Epithelial cell of proximal tubule (primary cell): ENCODE measurements at regions not wholly inside any gene's neighbourhood (a gene's known extent, or its start where the extent isn't known, plus 50 kb on each side); places are given as distances from the start of the nearest gene placed in this dataset.

Experiments
- DNase-seq: peaks from one replicate; pipeline ENCODE4 v3.0.0-alpha.2; 2011; ENCODE audit warnings: low read depth
- H3K4me3 ChIP-seq: 2 replicates; pipeline ENCODE4 v1.5.1; 2011; ENCODE audit warnings: low read depth, mild to moderate bottlenecking, low read length
- TF ChIP-seq, protein P1 (sequence below): conservative IDR thresholded peaks from 2 replicates; pipeline ENCODE4 v1.5.1; 2012; ENCODE audit warnings: low read depth, mild to moderate bottlenecking, low read length

GRCh38 chr6:114439411-114439810 is 96.6 kb upstream of the HS3ST5 start:
- DNase-seq, result no peak
- no peak overlapping the region for H3K4me3 ChIP-seq
- TF ChIP-seq, protein P1, sequence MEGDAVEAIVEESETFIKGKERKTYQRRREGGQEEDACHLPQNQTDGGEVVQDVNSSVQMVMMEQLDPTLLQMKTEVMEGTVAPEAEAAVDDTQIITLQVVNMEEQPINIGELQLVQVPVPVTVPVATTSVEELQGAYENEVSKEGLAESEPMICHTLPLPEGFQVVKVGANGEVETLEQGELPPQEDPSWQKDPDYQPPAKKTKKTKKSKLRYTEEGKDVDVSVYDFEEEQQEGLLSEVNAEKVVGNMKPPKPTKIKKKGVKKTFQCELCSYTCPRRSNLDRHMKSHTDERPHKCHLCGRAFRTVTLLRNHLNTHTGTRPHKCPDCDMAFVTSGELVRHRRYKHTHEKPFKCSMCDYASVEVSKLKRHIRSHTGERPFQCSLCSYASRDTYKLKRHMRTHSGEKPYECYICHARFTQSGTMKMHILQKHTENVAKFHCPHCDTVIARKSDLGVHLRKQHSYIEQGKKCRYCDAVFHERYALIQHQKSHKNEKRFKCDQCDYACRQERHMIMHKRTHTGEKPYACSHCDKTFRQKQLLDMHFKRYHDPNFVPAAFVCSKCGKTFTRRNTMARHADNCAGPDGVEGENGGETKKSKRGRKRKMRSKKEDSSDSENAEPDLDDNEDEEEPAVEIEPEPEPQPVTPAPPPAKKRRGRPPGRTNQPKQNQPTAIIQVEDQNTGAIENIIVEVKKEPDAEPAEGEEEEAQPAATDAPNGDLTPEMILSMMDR, result no peak

GRCh38 chr6:114437235-114437634 is 94.4 kb upstream of the HS3ST5 start:
- TF ChIP-seq, protein P1, result no peak
- H3K4me3 ChIP-seq, result no peak overlapping the region
- no peak for DNase-seq

GRCh38 chr6:114436691-114437090 is 93.9 kb upstream of the HS3ST5 start:
- TF ChIP-seq, protein P1, result no peak
- no peak overlapping the region for H3K4me3 ChIP-seq
- DNase-seq, result no peak

- DNase-seq, result no peak
- TF ChIP-seq, protein P1, result no peak
- no peak overlapping the region for H3K4me3 ChIP-seq
Measured at GRCh38 chr6:114435985-114436384, 93.2 kb upstream of the HS3ST5 start.

- H3K4me3 ChIP-seq, result no peak overlapping the region
- TF ChIP-seq, protein P1, result no peak
- no peak for DNase-seq
Measured at GRCh38 chr6:114432400-114432799, 89.6 kb upstream of the HS3ST5 start.

DNA sequence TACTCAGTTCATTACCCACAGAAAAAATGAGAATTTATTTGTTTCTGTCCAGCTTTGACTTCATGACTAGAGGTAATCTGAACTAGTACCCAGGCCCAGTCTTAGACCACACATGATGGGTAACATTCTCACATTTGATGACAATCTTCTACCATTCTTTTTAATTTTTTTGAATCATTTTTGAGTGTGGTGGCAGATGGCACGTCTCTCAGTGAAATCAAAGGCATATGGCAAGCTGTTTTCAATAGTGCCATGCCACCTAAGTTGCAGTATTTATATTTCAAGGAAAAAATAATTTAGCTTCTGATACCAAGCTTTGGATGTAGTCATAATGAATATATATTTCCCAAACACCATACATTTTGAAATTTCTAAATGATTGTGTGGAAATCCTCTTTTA is 88.8 kb upstream of the HS3ST5 start:
- TF ChIP-seq, protein P1, result no peak
- no peak for DNase-seq
- H3K4me3 ChIP-seq, result no peak overlapping the region

DNA sequence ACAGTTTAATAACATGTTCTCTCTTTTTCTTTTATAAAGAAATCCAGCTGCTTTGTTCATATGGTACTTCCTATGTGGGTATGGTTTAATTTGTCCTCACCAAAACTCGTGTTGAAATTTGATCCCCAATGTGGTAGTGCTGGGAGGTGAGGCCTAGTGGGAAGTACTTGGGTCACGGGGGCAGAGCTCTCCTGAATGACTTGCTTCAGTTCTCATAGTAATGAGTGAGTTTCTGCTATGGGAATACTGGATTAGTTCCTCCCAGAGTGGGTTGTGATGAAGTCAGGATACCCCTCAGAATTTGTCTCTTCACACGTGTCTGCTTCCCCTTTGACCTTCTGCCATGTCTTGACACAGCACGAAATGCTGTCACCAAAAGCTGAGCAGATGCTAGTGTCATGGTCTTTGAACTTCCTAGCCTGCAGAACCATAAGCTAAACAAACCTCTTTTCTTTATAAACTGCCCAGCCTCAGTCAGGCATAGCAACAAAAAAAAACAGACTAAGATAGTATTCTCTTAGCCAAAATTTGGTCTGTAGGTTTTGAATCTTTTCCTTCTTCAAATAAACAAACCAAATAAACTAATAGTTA is 87.8 kb upstream of the HS3ST5 start:
- TF ChIP-seq, protein P1, result no peak
- H3K4me3 ChIP-seq, result no peak overlapping the region
- no peak for DNase-seq
